ENCODE measurements at regions not wholly inside any gene's neighbourhood (a gene's known extent, or its start where the extent isn't known, plus 50 kb on each side); places are given as distances from the start of the nearest gene placed in this dataset.

DNA sequence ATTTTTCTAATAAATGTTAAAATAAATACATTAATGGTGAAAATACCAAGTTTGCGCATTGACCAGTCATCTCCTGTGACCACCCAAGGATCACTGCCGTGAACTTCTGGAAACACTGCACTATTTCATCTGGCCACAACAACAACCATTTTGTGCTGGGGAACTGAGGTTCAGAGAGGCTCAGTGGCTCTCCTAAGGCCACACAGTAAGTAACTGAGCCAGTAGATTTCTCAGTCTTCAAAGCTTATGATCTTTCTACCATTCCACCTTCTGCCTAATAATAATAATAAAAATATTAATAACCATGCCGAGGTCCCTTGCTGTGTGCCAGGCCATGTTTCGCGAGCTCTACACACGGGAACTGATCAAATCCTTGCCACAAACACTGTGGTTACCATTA, 182.0 kb downstream of the IRF8 start:
- no peak for DNase-seq
- TF ChIP-seq CTCF (IDR thresholded peaks at IDR 0.05), result no peak
- Histone ChIP-seq H3K27ac (no peak overlapping the region), H3K9ac (ENCODE audit: low read depth in 2 of 2, low read length in 2 of 2) (no peak overlapping the region), H3K27me3 (no peaks in the 10 kb centered on the region), H3K4me1 (no peaks in the 10 kb centered on the region), H3K36me3 (no peaks in the 10 kb centered on the region), H3K9me3 (no peaks in the 10 kb centered on the region), H3K4me3 (no peak overlapping the region)
- intact Hi-C loops (cut with DNase I), result no loop called here

- H3K36me3 ChIP-seq, result no peaks in the 10 kb centered on the region
- intact Hi-C loops (cut with DNase I), result no loop called here
Observed at GRCh38 chr16:86082418-86083030, 183.6 kb downstream of the IRF8 start.

GRCh38 chr16:86083382-86084002, 184.5 kb downstream of the IRF8 start:
- H3K4me1 ChIP-seq, result no peaks in the 10 kb centered on the region
- H3K9me3 ChIP-seq, result no peaks in the 10 kb centered on the region
- H3K4me3 ChIP-seq, result no peak overlapping the region
- no peak for TF ChIP-seq CTCF (IDR thresholded peaks at IDR 0.05)
- no peak for DNase-seq
- no peaks in the 10 kb centered on the region for H3K27me3 ChIP-seq
- H3K9ac ChIP-seq (ENCODE audit: low read depth in 2 of 2, low read length in 2 of 2), result no peak overlapping the region
- no peak overlapping the region for H3K27ac ChIP-seq
- intact Hi-C loops (cut with DNase I), result no loop called here
- no peaks in the 10 kb centered on the region for H3K36me3 ChIP-seq

More at GRCh38 chr16:86082418-86083030, 183.6 kb downstream of the IRF8 start:
- H3K9me3 ChIP-seq, result no peaks in the 10 kb centered on the region
- H3K9ac ChIP-seq (ENCODE audit: low read depth in 2 of 2, low read length in 2 of 2), result no peak overlapping the region
- TF ChIP-seq CTCF (IDR thresholded peaks at IDR 0.05), result no peak
- no peak overlapping the region for H3K4me3 ChIP-seq
- no peak for DNase-seq
- no peaks in the 10 kb centered on the region for H3K4me1 ChIP-seq
- H3K27ac ChIP-seq, result no peak overlapping the region
- H3K27me3 ChIP-seq, result no peaks in the 10 kb centered on the region

GRCh38 chr16:86085161-86085611, 186.2 kb downstream of the IRF8 start:
- intact Hi-C loops (cut with DNase I), result no loop called here
- Histone ChIP-seq H3K4me1 (no peaks in the 10 kb centered on the region), H3K27me3 (no peaks in the 10 kb centered on the region), H3K27ac (no peak overlapping the region), H3K9me3 (no peaks in the 10 kb centered on the region), H3K36me3 (no peaks in the 10 kb centered on the region), H3K9ac (ENCODE audit: low read depth in 2 of 2, low read length in 2 of 2) (no peak overlapping the region), H3K4me3 (no peak overlapping the region)
- no peak for DNase-seq
- no peak for TF ChIP-seq CTCF (IDR thresholded peaks at IDR 0.05)

DNA sequence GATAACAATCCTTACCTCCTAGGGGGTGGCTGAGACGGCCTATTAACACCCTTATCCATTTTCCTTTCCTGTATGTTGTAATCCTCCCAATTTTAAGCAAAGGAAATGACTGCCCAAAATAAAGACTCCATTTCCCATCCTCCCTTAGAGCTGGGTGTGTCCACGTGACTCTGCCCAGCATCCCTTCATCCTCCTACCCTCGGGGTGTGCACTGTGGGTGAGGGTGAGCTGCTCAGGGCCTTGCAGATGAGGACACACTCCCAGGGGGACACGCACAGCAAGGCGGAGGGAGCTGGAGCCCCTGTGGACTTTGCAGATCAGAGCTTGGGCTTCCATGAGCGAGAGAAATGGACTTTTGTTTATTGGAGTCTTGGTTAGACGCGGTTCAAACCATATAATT, 186.8 kb downstream of the IRF8 start:
- Histone ChIP-seq H3K4me3 (no peak overlapping the region), H3K36me3 (no peaks in the 10 kb centered on the region), H3K4me1 (no peaks in the 10 kb centered on the region), H3K27me3 (no peaks in the 10 kb centered on the region), H3K9ac (ENCODE audit: low read depth in 2 of 2, low read length in 2 of 2) (no peak overlapping the region), H3K9me3 (no peaks in the 10 kb centered on the region), H3K27ac (no peak overlapping the region)
- intact Hi-C loops (cut with DNase I), result no loop called here
- no peak for TF ChIP-seq CTCF (IDR thresholded peaks at IDR 0.05)
- no peak for DNase-seq

All from colonic mucosa (tissue), 4 donors.